ENCODE measurements at regions not wholly inside any gene's neighbourhood (a gene's known extent, or its start where the extent isn't known, plus 50 kb on each side); places are given as distances from the start of the nearest gene placed in this dataset.

- Histone ChIP-seq H3K27ac (no peak overlapping the region), H3K36me3 (no peaks in the 10 kb centered on the region), H3K4me3 (no peak overlapping the region), H3K4me1 (no peaks in the 10 kb centered on the region), H3K9me3 (no peaks in the 10 kb centered on the region), H3K27me3 (no peaks in the 10 kb centered on the region)
- WGBS, 2 donors, result 41 to 49% methylated on average over 1 of the region's 1 CpG
- intact Hi-C loops (cut with DNase I), result no loop called here
- TF ChIP-seq CTCF (IDR thresholded peaks at IDR 0.05), result no peak
- FAIRE-seq (no peak), ATAC-seq (no peak), DNase-seq (no peak)
These were observed 201.2 kb downstream of the TGFB2 start for GRCh38 chr1:218546314-218546713.

- H3K27me3 ChIP-seq, result no peaks in the 10 kb centered on the region
- no peak for TF ChIP-seq CTCF (IDR thresholded peaks at IDR 0.05)
- peak overlapping the region in 3 of 4 donors; percentile 8 to 50 (median 16) for H3K27ac ChIP-seq
- peak in 3 of 6 donors; percentile 11 to 31 (median 26) for DNase-seq
- WGBS, 2 donors, result 44% methylated on average over 10 of the region's 10 CpGs
- no peaks in the 10 kb centered on the region for H3K9me3 ChIP-seq
- no peak for FAIRE-seq
- no peak overlapping the region for H3K4me3 ChIP-seq
- intact Hi-C loops (cut with DNase I), result no loop called here
- ATAC-seq, result peak; percentile 67 to 92 (median 81)
- H3K4me1 ChIP-seq, result no peaks in the 10 kb centered on the region
- no peaks in the 10 kb centered on the region for H3K36me3 ChIP-seq
These were observed 203.0 kb downstream of the TGFB2 start for GRCh38 chr1:218547957-218548730.

DNA sequence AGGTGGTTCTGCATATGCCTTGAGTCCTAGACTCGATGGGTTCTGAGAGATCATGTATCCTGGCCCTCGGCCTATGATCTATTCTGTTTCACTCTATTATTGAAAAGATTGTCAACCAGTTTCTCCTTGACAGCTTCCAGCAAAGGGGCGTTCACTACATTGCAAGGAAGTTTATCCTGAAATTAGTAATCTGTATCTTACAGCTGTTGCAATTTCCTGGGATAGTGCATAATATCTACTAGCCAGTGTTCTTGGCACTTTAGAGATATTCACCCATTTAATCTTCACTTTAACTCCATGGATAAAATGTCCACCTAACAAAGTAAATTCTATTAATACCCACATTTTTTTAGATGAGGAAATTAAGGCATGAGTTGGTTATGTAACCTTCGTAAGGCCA is 203.6 kb downstream of the TGFB2 start:
- DNase-seq, result no peak
- H3K4me3 ChIP-seq, result no peak overlapping the region
- no peak for FAIRE-seq
- intact Hi-C loops (cut with DNase I), result no loop called here
- H3K36me3 ChIP-seq, result no peaks in the 10 kb centered on the region
- H3K4me1 ChIP-seq, result no peaks in the 10 kb centered on the region
- H3K9me3 ChIP-seq, result no peaks in the 10 kb centered on the region
- no peak for ATAC-seq
- 63 to 69% methylated on average over 4 of the region's 4 CpGs for WGBS, 2 donors
- no peak for TF ChIP-seq CTCF (IDR thresholded peaks at IDR 0.05)
- peak overlapping the region in 3 of 4 donors; percentile 8 to 50 (median 16) for H3K27ac ChIP-seq
- no peaks in the 10 kb centered on the region for H3K27me3 ChIP-seq

DNA sequence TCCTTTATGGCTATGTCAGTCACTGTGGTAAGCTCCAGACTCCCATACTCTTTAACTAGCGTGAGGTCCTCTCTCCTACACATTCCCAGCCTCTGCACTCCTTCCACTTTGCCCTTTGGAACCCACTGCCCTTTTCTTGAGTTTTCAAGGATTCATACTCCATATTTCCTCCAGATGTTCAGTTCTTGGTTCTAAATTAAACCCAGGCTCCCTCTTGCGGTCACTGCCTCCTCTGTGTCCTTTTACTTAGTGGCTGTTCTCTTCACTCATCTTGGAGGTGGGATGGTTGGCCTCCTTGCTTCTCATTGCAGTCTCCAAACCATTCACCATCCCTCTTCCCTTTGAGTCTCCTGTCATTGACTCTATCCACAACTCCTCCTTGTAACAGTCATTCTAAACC is 208.1 kb downstream of the TGFB2 start:
- Histone ChIP-seq H3K4me3 (no peak overlapping the region), H3K27ac (no peak overlapping the region), H3K27me3 (no peaks in the 10 kb centered on the region), H3K4me1 (no peaks in the 10 kb centered on the region), H3K36me3 (no peaks in the 10 kb centered on the region), H3K9me3 (no peaks in the 10 kb centered on the region)
- ATAC-seq (no peak), DNase-seq (no peak), FAIRE-seq (no peak)
- intact Hi-C loops (cut with DNase I), result no loop called here
- 77 to 96% methylated on average over 2 of the region's 2 CpGs for WGBS, 2 donors
- no peak for TF ChIP-seq CTCF (IDR thresholded peaks at IDR 0.05)

DNA sequence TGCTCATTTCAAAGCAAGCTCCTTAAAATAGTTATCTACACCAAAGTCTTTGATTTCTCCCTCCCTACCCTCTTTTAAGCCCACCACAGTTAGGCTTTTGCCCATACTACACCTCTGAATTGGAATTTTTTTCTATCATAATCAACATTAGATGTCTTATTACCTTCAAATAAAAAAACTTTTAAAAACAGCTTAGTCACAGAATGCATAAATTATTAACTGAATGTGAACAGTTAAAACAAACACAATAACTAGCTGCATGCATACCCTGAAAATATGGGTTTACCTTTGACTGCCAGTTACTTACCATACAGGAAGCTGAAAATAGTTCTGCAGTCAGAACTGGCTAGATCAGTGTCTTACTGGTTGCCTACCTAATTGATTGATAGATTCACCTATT is 210.9 kb downstream of the TGFB2 start:
- Histone ChIP-seq H3K4me1 (no peaks in the 10 kb centered on the region), H3K27me3 (no peaks in the 10 kb centered on the region), H3K36me3 (no peaks in the 10 kb centered on the region), H3K9me3 (no peaks in the 10 kb centered on the region), H3K27ac (no peak overlapping the region), H3K4me3 (no peak overlapping the region)
- TF ChIP-seq CTCF (IDR thresholded peaks at IDR 0.05), result no peak
- FAIRE-seq (no peak), ATAC-seq (no peak), DNase-seq (no peak)
- intact Hi-C loops (cut with DNase I), result no loop called here

All from pancreas (tissue), 10 donors.